ENCODE measurements at regions not wholly inside any gene's neighbourhood (a gene's known extent, or its start where the extent isn't known, plus 50 kb on each side); places are given as distances from the start of the nearest gene placed in this dataset.

- TF ChIP-seq CHD1 (IDR thresholded peaks at IDR 0.05; ENCODE audit: low read depth, low read length) (no peak), EP300 (IDR thresholded peaks at IDR 0.05; ENCODE audit: borderline replicate concordance in 1 of 2, control insufficient read depth in 1 of 2, low read depth in 2 of 2, low read length in 2 of 2) (peak in 1 of 2 experiments; percentile 61; a peak in 1 of 4 replicates), SMAD5 (IDR thresholded peaks at IDR 0.05; ENCODE audit: low read depth) (no peak), ETV6 (conservative IDR thresholded peaks at IDR 0.05 in 1 of 2, IDR thresholded peaks at IDR 0.05 in 1 of 2; ENCODE audit: borderline replicate concordance in 1 of 2, low read depth in 1 of 2) (no peak), CEBPB (IDR thresholded peaks at IDR 0.05; ENCODE audit: borderline replicate concordance in 1 of 2, low read depth in 2 of 2, low read length in 2 of 2) (no peak), NFIC (IDR thresholded peaks at IDR 0.05; ENCODE audit: low read depth, low read length) (peak; percentile 57), ATF7 (IDR thresholded peaks at IDR 0.05; ENCODE audit: low read depth) (peak; percentile 95), STAT1 (conservative IDR thresholded peaks at IDR 0.05) (no peak), BCLAF1 (IDR thresholded peaks at IDR 0.05) (no peak), SMAD1 (IDR thresholded peaks at IDR 0.05; ENCODE audit: low read depth, partially characterized antibody) (no peak), JUND (IDR thresholded peaks at IDR 0.05; ENCODE audit: low read depth, low read length) (no peak), FOS (IDR thresholded peaks at IDR 0.05; ENCODE audit: borderline replicate concordance, extremely low read depth, insufficient read length) (no peak), PAX8 (IDR thresholded peaks at IDR 0.05) (no peak), ATF3 (IDR thresholded peaks at IDR 0.05; ENCODE audit: borderline replicate concordance, extremely low read depth, low read depth, low read length) (no peak), CBX5 (IDR thresholded peaks at IDR 0.05; ENCODE audit: low read depth) (no peak), ZNF622 (IDR thresholded peaks at IDR 0.05) (no peak)
- TF ChIP-seq, protein P1, sequence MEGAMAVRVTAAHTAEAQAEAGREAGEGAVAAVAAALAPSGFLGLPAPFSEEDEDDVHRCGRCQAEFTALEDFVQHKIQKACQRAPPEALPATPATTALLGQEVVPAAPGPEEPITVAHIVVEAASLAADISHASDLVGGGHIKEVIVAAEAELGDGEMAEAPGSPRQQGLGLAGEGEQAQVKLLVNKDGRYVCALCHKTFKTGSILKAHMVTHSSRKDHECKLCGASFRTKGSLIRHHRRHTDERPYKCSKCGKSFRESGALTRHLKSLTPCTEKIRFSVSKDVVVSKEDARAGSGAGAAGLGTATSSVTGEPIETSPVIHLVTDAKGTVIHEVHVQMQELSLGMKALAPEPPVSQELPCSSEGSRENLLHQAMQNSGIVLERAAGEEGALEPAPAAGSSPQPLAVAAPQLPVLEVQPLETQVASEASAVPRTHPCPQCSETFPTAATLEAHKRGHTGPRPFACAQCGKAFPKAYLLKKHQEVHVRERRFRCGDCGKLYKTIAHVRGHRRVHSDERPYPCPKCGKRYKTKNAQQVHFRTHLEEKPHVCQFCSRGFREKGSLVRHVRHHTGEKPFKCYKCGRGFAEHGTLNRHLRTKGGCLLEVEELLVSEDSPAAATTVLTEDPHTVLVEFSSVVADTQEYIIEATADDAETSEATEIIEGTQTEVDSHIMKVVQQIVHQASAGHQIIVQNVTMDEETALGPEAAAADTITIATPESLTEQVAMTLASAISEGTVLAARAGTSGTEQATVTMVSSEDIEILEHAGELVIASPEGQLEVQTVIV (IDR thresholded peaks at IDR 0.05; ENCODE audit: borderline replicate concordance, partially characterized antibody) = no peak
- TF ChIP-seq, protein P2, sequence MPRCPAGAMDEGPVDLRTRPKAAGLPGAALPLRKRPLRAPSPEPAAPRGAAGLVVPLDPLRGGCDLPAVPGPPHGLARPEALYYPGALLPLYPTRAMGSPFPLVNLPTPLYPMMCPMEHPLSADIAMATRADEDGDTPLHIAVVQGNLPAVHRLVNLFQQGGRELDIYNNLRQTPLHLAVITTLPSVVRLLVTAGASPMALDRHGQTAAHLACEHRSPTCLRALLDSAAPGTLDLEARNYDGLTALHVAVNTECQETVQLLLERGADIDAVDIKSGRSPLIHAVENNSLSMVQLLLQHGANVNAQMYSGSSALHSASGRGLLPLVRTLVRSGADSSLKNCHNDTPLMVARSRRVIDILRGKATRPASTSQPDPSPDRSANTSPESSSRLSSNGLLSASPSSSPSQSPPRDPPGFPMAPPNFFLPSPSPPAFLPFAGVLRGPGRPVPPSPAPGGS (IDR thresholded peaks at IDR 0.05; ENCODE audit: borderline replicate concordance, insufficient read depth, low read depth, low read length, poor library complexity, severe bottlenecking) = peak; percentile 12
- TF ChIP-seq, protein P3, sequence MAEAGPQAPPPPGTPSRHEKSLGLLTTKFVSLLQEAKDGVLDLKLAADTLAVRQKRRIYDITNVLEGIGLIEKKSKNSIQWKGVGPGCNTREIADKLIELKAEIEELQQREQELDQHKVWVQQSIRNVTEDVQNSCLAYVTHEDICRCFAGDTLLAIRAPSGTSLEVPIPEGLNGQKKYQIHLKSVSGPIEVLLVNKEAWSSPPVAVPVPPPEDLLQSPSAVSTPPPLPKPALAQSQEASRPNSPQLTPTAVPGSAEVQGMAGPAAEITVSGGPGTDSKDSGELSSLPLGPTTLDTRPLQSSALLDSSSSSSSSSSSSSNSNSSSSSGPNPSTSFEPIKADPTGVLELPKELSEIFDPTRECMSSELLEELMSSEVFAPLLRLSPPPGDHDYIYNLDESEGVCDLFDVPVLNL (IDR thresholded peaks at IDR 0.05; ENCODE audit: low read depth, low read length) = no peak
- TF ChIP-seq, protein P4, sequence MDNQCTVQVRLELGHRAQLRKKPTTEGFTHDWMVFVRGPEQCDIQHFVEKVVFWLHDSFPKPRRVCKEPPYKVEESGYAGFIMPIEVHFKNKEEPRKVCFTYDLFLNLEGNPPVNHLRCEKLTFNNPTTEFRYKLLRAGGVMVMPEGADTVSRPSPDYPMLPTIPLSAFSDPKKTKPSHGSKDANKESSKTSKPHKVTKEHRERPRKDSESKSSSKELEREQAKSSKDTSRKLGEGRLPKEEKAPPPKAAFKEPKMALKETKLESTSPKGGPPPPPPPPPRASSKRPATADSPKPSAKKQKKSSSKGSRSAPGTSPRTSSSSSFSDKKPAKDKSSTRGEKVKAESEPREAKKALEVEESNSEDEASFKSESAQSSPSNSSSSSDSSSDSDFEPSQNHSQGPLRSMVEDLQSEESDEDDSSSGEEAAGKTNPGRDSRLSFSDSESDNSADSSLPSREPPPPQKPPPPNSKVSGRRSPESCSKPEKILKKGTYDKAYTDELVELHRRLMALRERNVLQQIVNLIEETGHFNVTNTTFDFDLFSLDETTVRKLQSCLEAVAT (IDR thresholded peaks at IDR 0.05) = no peak
Measured at GRCh38 chr12:92437452-92437851, 265.3 kb upstream of the PLEKHG7 start (continued).

All from GM12878 (cell line).